ENCODE measurements at regions not wholly inside any gene's neighbourhood (a gene's known extent, or its start where the extent isn't known, plus 50 kb on each side); places are given as distances from the start of the nearest gene placed in this dataset.
"Not testable (repeated sequence)": the region's sequence is repeated elsewhere in the genome, so short reads cannot be mapped to it uniquely, and the experiment has no call there.

GRCh38 chr11:45393334-45393733 lies 107.2 kb upstream of the SYT13 start:
- FAIRE-seq, result no peak

GRCh38 chr11:45392591-45393091 lies 106.5 kb upstream of the SYT13 start:
- FAIRE-seq, result no peak
- DNase-seq (ENCODE audit: low spot score in 2 of 2), result no peak

More at GRCh38 chr11:45393334-45393733, 107.2 kb upstream of the SYT13 start:
- no peak for DNase-seq (ENCODE audit: low spot score in 2 of 2)

GRCh38 chr11:45392154-45392553 lies 106.0 kb upstream of the SYT13 start:
- DNase-seq (ENCODE audit: low spot score in 2 of 2) (no peak), FAIRE-seq (no peak)

- FAIRE-seq, result no peak
Measured at GRCh38 chr11:45391168-45391850, 105.2 kb upstream of the SYT13 start.

GRCh38 chr11:45390407-45390806 lies 104.3 kb upstream of the SYT13 start:
- no peak for FAIRE-seq

More at GRCh38 chr11:45391168-45391850, 105.2 kb upstream of the SYT13 start:
- DNase-seq (ENCODE audit: low spot score in 2 of 2), result no peak

GRCh38 chr11:45388472-45388871 lies 102.3 kb upstream of the SYT13 start:
- FAIRE-seq (no peak), DNase-seq (ENCODE audit: low spot score in 2 of 2) (no peak)

More at GRCh38 chr11:45390407-45390806, 104.3 kb upstream of the SYT13 start:
- DNase-seq (ENCODE audit: low spot score in 2 of 2), result no peak

- not testable (repeated sequence) for DNase-seq (ENCODE audit: low spot score in 2 of 2)
Measured at GRCh38 chr11:45387885-45388284, 101.7 kb upstream of the SYT13 start.

GRCh38 chr11:45386972-45387371 lies 100.8 kb upstream of the SYT13 start:
- DNase-seq (ENCODE audit: low spot score in 2 of 2) (no peak), FAIRE-seq (no peak)

More at GRCh38 chr11:45387885-45388284, 101.7 kb upstream of the SYT13 start:
- FAIRE-seq, result not testable (repeated sequence)

- DNase-seq (ENCODE audit: low spot score in 2 of 2) (no peak), FAIRE-seq (no peak)
Measured at GRCh38 chr11:45385844-45386243, 99.7 kb upstream of the SYT13 start.

- FAIRE-seq, result no peak
- DNase-seq (ENCODE audit: low spot score in 2 of 2), result no peak
Measured at GRCh38 chr11:45385423-45385822, 99.3 kb upstream of the SYT13 start.

GRCh38 chr11:45384711-45385241 lies 98.6 kb upstream of the SYT13 start:
- DNase-seq (ENCODE audit: low spot score in 2 of 2) (no peak), FAIRE-seq (no peak)

- no peak for DNase-seq (ENCODE audit: low spot score in 2 of 2)
- FAIRE-seq, result no peak
Measured at GRCh38 chr11:45384016-45384415, 97.9 kb upstream of the SYT13 start.

- FAIRE-seq (no peak), DNase-seq (ENCODE audit: low spot score in 2 of 2) (no peak)
Measured at GRCh38 chr11:45383224-45383623, 97.1 kb upstream of the SYT13 start.

- FAIRE-seq (no peak), DNase-seq (ENCODE audit: low spot score in 2 of 2) (no peak)
Measured at GRCh38 chr11:45382133-45382878, 96.2 kb upstream of the SYT13 start.

- DNase-seq (ENCODE audit: low spot score in 2 of 2), result no peak
Measured at GRCh38 chr11:45379162-45379863, 93.2 kb upstream of the SYT13 start.

GRCh38 chr11:45378516-45378915 lies 92.4 kb upstream of the SYT13 start:
- DNase-seq (ENCODE audit: low spot score in 2 of 2) (no peak), FAIRE-seq (no peak)

More at GRCh38 chr11:45379162-45379863, 93.2 kb upstream of the SYT13 start:
- no peak for FAIRE-seq

- no peak for FAIRE-seq
Measured at GRCh38 chr11:45374653-45375059, 88.5 kb upstream of the SYT13 start.

GRCh38 chr11:45374130-45374529 lies 88.0 kb upstream of the SYT13 start:
- DNase-seq (ENCODE audit: low spot score in 2 of 2) (no peak), FAIRE-seq (no peak)

More at GRCh38 chr11:45374653-45375059, 88.5 kb upstream of the SYT13 start:
- no peak for DNase-seq (ENCODE audit: low spot score in 2 of 2)

- FAIRE-seq (no peak), DNase-seq (ENCODE audit: low spot score in 2 of 2) (no peak)
Measured at GRCh38 chr11:45373506-45374035, 87.4 kb upstream of the SYT13 start.

- not testable (repeated sequence) for FAIRE-seq; DNase-seq (ENCODE audit: low spot score in 2 of 2)
Measured at GRCh38 chr11:45372414-45372813, 86.3 kb upstream of the SYT13 start.
